Fibroblast of skin of right biceps (primary cell): ENCODE measurements at regions not wholly inside any gene's neighbourhood (a gene's known extent, or its start where the extent isn't known, plus 50 kb on each side); places are given as distances from the start of the nearest gene placed in this dataset.
"Not testable (repeated sequence)": the region's sequence is repeated elsewhere in the genome, so short reads cannot be mapped to it uniquely, and the experiment has no call there.

Source experiments
- DNase-seq: peaks from one replicate; pipeline ENCODE4 v3.0.0-alpha.2; 2013

GRCh38 chr6:169973588-169974467 is 222.4 kb downstream of the ERMARD start:
- not testable (repeated sequence) for DNase-seq

GRCh38 chr6:169972736-169973135 is 221.3 kb downstream of the ERMARD start:
- no peak for DNase-seq

GRCh38 chr6:169972101-169972651 is 220.8 kb downstream of the ERMARD start:
- no peak for DNase-seq

GRCh38 chr6:169971081-169971861 is 219.8 kb downstream of the ERMARD start:
- no peak for DNase-seq

- DNase-seq: no peak
Measured at GRCh38 chr6:169970306-169970988, 219.0 kb downstream of the ERMARD start.

- no peak for DNase-seq
Measured at GRCh38 chr6:169969372-169970099, 218.1 kb downstream of the ERMARD start.

GRCh38 chr6:169968541-169969270 is 217.3 kb downstream of the ERMARD start:
- DNase-seq: no peak

- DNase-seq: no peak
Measured at GRCh38 chr6:169967687-169968086, 216.3 kb downstream of the ERMARD start.

- no peak for DNase-seq
Measured at GRCh38 chr6:169966312-169967181, 215.1 kb downstream of the ERMARD start.

GRCh38 chr6:169965657-169966311 is 214.4 kb downstream of the ERMARD start:
- no peak for DNase-seq

- DNase-seq: no peak
Measured at GRCh38 chr6:169965239-169965638, 213.8 kb downstream of the ERMARD start.

- DNase-seq: no peak
Measured at GRCh38 chr6:169964486-169965180, 213.2 kb downstream of the ERMARD start.

- no peak for DNase-seq
Measured at GRCh38 chr6:169963581-169964297, 212.3 kb downstream of the ERMARD start.

GRCh38 chr6:169962604-169963469 is 211.4 kb downstream of the ERMARD start:
- DNase-seq: no peak

GRCh38 chr6:169961772-169962561 is 210.5 kb downstream of the ERMARD start:
- peak; percentile 46 for DNase-seq

GRCh38 chr6:169960886-169961611 is 209.6 kb downstream of the ERMARD start:
- DNase-seq: no peak
